Anterior cingulate cortex (tissue), 58 donors: ENCODE measurements at regions not wholly inside any gene's neighbourhood (a gene's known extent, or its start where the extent isn't known, plus 50 kb on each side); places are given as distances from the start of the nearest gene placed in this dataset.

Experiments used
- DNase-seq, 58 donors: peaks; one replicate each; lab custom pipeline; 2025; lab: John Stamatoyannopoulos, UW

- DNase-seq = no peak
Observed at GRCh38 chr17:77750427-77751043, 208.0 kb upstream of the TNRC6C start.

- DNase-seq = no peak
Observed at GRCh38 chr17:77753246-77753645, 205.3 kb upstream of the TNRC6C start.

- DNase-seq = no peak
Observed at GRCh38 chr17:77753691-77754245, 204.7 kb upstream of the TNRC6C start.

GRCh38 chr17:77754956-77755355 lies 203.5 kb upstream of the TNRC6C start:
- no peak for DNase-seq

- no peak for DNase-seq
Observed at GRCh38 chr17:77755410-77755963, 203.0 kb upstream of the TNRC6C start.

- DNase-seq = no peak
Observed at GRCh38 chr17:77756028-77756427, 202.5 kb upstream of the TNRC6C start.

GRCh38 chr17:77756846-77757560 lies 201.5 kb upstream of the TNRC6C start:
- DNase-seq = peak in 8 of 58 donors; percentile 10 to 59 (median 30)

- no peak for DNase-seq
Observed at GRCh38 chr17:77757561-77757898, 201.0 kb upstream of the TNRC6C start.

- DNase-seq = no peak
Observed at GRCh38 chr17:77763023-77763422, 195.5 kb upstream of the TNRC6C start.

- DNase-seq = no peak
Observed at GRCh38 chr17:77763575-77763974, 194.9 kb upstream of the TNRC6C start.

GRCh38 chr17:77765292-77765691 lies 193.2 kb upstream of the TNRC6C start:
- DNase-seq = no peak

GRCh38 chr17:77767148-77767547 lies 191.4 kb upstream of the TNRC6C start:
- DNase-seq = no peak

- DNase-seq = no peak
Observed at GRCh38 chr17:77768248-77768852, 190.2 kb upstream of the TNRC6C start.

GRCh38 chr17:77769215-77769614 lies 189.3 kb upstream of the TNRC6C start:
- DNase-seq = no peak

- no peak for DNase-seq
Observed at GRCh38 chr17:77769762-77770161, 188.7 kb upstream of the TNRC6C start.

GRCh38 chr17:77770331-77771105 lies 188.0 kb upstream of the TNRC6C start:
- no peak for DNase-seq

GRCh38 chr17:77771145-77771544 lies 187.4 kb upstream of the TNRC6C start:
- DNase-seq = no peak

- no peak for DNase-seq
Observed at GRCh38 chr17:77771587-77771986, 186.9 kb upstream of the TNRC6C start.

- no peak for DNase-seq
Observed at GRCh38 chr17:77771998-77772397, 186.5 kb upstream of the TNRC6C start.

- no peak for DNase-seq
Observed at GRCh38 chr17:77772461-77772897, 186.0 kb upstream of the TNRC6C start.
